Pons (tissue), 1 donor: ENCODE measurements at regions not wholly inside any gene's neighbourhood (a gene's known extent, or its start where the extent isn't known, plus 50 kb on each side); places are given as distances from the start of the nearest gene placed in this dataset.
"Not testable (repeated sequence)": the region's sequence is repeated elsewhere in the genome, so short reads cannot be mapped to it uniquely, and the experiment has no call there.

Experiments
- DNase-seq: peaks from one replicate; pipeline ENCODE4 v3.0.0-alpha.2; 2016; ENCODE audit warnings: low spot score

- DNase-seq = no peak
Observed at GRCh38 chr14:106327234-106327633, 800.9 kb downstream of the TMEM121 start.

DNA sequence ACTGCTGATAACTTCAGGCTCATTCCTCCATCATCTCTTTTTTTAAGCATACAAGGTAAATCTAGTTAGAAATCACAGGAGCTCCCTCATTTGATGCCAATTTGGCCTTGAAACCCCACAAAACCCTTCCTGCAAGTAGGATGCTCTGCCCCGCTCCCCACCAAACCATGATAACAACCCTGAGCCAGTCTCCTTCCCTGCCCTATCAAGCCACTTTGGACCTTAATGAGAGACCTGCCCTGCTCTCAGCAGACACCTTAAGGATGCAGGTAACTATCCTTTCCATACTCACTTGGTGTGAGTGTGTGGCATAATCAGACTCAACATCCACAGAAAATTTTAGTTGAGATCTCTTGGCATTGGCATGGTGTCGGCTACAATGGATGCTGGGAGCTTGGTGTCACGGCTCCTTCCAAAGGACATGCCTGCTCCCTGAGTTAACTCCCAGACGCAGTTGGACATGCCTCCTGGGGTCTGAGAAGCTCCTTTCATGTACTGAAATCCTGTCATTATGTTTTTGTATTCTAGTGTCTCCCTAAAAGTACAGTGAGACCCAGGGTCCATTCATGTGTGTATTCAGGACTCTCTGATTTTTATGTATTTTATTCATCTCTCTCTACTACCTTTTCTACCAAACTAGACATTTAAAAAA lies 801.4 kb downstream of the TMEM121 start:
- not testable (repeated sequence) for DNase-seq

DNA sequence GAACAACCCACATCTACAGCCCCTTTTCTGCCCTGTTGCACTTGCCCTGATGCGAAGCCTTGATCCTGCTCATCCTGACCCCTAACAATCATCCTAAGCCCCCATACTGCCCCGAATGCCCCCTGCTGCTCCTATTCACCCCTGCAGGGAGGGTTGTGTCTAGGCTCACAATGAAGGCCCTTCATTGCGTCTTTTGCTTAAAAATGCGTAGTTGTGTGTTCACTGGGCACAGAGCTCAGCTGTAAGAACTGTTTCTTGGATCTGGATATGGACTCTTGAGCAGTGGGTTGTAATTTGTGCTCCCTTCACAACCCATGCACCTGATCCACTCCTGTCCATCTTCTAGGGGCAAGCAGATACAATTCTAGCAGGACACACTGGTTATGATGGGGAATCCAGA lies 802.9 kb downstream of the TMEM121 start:
- not testable (repeated sequence) for DNase-seq

DNA sequence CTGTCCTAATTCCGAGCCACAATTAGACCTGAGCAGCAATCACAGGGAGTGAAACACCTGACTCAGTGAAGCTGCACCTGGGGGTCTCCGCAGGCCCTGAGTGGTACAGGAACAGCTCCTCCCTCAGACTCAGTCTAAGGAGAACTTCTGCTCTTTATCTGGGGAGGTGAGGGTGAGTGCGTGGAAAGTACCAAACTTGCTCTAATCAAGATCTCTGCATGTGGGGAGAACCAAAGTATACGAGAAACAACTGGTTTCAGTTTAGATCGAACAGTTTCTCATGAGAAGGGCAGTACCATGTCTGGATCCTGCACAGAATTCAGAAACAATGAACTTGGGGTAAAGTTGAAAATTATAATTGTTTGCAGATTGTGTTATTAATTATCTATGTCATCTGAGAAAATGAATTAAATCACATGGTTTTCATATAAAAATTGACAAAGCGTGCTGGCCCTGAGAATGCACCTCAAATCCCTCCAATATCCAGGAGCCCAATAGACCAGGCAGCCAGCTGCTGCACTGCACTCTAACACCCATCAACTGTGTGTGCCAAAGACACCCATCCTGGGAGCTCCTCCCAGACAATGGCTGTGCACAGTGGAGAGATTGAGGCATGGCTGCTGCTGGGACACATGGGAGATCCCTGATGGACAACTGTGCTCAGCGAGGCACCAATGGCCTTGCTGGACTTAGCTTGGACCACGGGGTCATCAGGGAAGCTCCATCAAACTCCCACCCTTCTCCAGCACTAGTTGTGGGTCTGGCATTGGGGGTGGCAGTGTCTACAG lies 803.8 kb downstream of the TMEM121 start:
- not testable (repeated sequence) for DNase-seq

- not testable (repeated sequence) for DNase-seq
Observed at GRCh38 chr14:106334428-106335109, 808.2 kb downstream of the TMEM121 start.

- not testable (repeated sequence) for DNase-seq
Observed at GRCh38 chr14:106335110-106335429, 808.7 kb downstream of the TMEM121 start.

GRCh38 chr14:106338775-106339174 lies 812.4 kb downstream of the TMEM121 start:
- DNase-seq = not testable (repeated sequence)

DNA sequence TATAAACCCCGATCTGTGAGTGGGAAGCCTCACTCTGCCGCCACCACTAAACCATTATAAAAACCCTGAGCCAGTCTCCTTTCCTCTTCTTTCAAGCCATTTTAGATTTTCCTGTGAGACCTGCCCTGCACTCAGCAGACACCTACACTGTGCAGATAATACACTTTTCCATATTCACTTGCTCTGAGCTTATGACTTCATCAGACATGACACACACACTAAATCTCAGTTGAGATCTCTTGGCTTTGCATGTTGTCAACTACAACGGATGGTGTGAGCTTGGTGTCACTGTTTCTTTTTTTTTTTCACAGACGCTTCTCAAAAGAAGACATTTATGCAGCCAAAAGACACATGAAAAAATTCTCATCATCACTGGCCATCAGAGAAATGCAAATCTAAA lies 814.3 kb downstream of the TMEM121 start:
- DNase-seq = not testable (repeated sequence)

GRCh38 chr14:106341161-106341560 lies 814.8 kb downstream of the TMEM121 start:
- DNase-seq = not testable (repeated sequence)

DNA sequence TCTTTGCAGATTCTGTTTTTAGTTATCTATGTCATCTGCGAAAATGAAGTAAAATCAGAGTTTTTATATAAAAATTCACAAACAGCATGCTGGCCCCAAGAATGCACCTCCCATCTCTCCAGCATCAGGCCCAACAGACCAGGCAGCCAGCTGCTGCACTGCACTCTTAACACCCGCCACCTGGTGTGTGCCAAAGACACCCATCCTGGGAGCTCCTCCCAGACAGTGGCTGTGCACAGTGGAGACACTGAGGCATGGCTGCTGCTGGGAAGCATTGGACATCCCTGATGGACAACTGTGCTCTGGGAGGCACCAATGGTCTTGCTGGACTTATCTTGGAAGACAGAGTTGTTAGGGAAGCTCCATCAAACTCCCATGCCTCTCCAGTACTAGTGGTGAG lies 817.2 kb downstream of the TMEM121 start:
- no peak for DNase-seq

- DNase-seq = not testable (repeated sequence)
Observed at GRCh38 chr14:106344065-106344614, 817.8 kb downstream of the TMEM121 start.

DNA sequence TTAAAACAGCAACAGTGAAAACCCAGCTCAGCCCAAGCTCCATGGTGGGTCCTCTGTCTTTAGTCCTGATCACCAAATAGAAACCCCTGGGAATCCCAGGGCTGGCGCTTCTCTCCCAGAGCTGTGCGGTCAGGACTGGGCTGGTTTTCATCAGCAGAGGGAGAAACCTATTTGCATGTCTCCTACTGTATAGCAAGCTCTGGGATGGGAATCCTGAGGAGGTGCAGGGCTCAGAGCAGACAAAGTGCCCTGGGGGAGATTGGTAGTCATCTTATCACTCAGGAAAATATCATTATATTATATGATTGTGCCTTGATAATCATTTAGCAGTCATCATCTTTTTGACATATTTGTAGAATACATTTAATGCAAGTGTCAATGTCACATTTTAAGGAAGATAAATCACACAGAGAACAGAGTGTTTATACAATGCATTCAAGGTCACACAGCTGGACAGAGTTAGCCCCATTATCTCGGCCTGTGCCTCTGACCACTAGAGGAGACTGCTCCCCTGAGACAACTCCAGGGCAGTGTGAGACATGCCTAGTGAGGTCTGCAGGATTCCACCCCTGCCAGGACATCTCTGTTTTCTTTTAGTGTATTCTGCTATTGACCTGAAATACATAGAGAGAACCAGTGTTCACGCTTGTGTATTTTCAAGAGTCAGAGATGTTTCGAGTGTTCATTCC lies 818.6 kb downstream of the TMEM121 start:
- not testable (repeated sequence) for DNase-seq

GRCh38 chr14:106346084-106346483 lies 819.7 kb downstream of the TMEM121 start:
- DNase-seq = no peak

DNA sequence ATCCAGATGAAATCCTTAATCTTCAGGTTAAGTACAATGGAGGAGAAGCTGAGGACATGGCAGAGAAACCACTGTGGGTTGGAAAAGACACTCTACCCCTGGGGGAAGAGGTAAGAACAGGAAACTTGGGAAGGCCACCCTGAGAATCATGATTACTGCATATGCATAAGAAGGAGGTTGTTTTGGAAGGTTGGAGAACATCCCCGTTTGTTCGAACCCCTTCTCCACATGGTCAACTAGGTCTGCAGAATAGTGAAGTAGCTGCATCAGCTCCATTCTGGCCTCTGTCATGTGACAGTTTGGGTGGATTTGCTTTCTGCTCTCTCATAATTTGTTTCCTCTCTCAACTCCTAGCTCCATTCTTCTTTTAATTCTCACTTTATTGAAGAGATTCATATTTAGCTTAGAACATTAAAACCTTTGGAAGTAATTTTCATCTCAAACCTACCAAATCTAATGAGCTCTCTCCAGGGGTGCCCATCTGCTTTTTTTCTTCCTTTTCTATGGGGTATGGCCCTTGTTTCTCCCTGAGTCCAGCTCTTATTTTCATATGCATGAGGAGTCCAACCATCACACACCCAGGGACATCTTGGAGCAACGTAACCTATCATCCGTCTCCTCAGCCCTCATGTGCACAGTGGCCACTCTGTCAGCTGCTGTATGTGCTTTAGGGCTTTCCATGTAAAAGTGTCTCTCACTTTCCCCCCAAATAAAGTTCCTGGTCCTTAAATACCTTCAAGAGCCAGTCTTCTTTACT lies 820.3 kb downstream of the TMEM121 start:
- no peak for DNase-seq

DNA sequence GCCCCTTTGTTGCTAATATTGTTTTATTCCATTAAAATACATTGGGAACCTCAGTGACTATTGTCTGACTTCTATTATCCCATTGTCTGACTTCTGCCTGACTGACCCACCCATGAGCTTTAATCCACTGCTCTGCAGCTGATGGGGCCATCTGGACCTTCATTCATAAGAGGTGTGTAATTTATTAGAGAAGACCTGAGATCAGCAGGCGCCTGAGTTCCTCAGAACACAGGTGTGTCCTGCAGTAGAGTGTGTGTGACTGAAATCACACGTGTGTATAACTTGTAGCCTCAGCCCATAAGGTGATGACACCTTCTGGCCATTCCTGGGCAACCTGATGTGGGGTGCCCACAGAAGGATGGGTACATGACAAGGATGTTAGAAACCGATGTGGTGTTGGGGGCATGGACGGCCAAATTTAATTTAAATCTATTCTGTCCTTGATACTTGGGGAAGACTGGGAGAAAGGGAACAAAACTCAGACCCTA lies 821.0 kb downstream of the TMEM121 start:
- DNase-seq = no peak

DNA sequence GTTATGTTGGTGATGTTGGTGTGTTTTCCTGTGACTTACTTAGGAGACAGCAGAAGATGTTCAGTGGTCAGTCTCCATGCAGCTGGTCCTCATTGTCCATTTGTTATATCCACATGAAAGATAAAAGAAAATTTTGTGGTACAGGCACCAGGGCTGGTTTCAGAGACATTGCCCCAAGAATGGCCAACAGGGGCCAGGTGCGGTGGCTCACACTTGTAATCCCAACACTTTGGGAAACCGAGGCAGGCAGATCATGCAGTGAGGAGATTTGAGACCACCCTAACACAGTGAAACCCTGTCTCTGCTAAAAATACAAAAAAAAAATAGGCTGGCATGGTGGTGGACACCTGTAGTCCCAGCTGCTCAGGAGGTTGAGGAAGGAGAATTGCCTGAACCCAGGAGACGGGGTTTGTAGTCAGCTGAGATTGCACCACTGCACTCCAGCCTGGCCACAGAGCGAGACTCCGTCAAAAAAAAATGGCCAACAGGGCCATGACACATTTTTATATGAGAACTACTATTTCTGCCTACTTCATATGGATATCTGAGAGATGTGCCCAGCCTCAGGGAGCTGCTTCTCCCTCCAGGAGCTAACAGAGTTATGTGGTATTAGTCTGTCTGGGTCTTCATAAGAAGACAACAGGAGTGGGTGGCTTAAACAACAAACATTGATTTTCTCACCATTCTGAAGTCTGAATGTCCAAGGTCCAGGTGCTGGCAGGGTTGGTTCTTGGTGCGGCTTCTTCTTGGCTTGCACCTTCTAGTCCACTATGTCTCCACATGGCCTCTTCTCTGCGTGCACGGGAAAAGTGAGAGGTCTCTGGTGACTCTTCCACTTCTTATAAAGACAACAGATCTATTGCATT lies 821.7 kb downstream of the TMEM121 start:
- no peak for DNase-seq

DNA sequence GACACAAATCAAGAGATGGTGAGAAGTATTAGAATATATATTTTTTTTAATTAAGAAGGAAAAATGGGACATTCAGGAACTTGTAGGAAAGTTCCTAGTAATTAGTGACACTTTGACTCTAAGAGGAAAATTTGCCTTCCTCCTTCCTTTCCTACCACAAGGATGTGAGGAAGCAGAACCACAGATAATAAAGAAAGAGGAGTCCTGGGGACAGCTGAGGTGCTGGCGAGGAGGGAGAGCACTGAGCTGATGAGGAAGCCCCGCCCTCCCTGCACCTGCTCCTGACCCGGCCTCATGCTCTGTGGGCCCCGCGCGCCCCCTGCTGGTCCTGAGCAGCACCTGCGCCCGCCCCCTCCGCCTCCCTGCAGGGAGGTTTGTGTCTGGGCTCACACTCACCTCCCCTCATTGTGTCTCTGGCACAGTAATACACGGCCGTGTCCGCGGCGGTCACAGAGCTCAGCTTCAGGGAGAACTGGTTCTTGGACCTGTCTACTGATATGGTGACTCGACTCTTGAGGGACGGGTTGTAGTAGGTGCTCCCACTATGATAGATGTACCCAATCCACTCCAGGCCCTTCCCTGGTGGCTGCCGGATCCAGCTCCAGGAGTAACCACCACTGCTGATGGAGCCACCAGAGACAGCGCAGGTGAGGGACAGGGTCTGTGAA lies 822.6 kb downstream of the TMEM121 start:
- not testable (repeated sequence) for DNase-seq

DNA sequence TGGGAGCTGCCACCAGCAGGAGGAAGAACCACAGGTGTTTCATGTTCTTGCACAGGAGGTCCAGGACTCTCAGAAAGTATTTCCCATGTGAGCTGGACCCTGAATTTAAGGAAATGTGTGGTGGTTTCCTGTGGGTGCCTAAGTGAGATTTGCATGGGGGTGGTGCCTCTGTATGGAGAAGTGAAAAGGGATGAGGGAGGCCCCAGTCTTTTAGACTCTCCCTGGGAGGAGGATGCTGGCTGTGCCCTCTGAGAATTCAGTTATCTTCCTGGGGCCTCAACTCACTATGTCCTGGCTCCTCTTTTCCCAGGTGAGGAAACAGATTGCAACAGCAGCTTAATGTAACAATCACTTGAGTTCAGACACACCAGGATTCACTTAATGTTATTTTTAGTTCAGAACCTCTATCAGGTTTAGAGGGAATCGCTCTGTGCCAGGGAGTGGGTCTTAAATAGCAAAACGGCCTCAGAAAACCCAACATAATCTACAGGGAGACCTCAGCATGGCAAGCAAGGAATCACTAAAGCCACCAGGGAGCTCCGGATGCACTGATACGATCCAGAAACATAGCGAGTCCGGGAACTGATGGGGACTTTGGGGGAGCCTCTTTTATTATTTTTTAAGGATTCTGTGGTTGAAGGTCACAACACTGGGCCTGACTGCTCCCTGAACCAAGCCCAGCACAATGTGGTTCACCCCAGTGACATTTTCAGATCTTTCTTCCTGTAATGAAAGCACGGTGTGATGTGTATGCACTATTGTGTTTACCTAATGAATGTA lies 823.5 kb downstream of the TMEM121 start:
- not testable (repeated sequence) for DNase-seq
